ENCODE measurements at regions not wholly inside any gene's neighbourhood (a gene's known extent, or its start where the extent isn't known, plus 50 kb on each side); places are given as distances from the start of the nearest gene placed in this dataset.

GRCh38 chr6:53744321-53744720, 50.5 kb upstream of the LRRC1 start:
- no peak overlapping the region for H3K27ac Mint-ChIP-seq
- ATAC-seq, result no peak
- CTCF ChIA-PET, result interaction anchor here (0.6 to 5.0 kb wide), 5 partner anchors 14 to 501 kb away, joined by 3 to 48 read pairs (median 5); no protein-coding TSS in a partner anchor
- POLR2A ChIA-PET, result no interaction called here
- no peak for TF ChIP-seq CTCF (IDR thresholded peaks at IDR 0.05)
- no peaks in the 10 kb centered on the region for H3K9me3 Mint-ChIP-seq
- no peaks in the 10 kb centered on the region for H3K36me3 Mint-ChIP-seq (ENCODE audit: low read depth)
- no peak overlapping the region for H3K4me3 Mint-ChIP-seq
- intact Hi-C loops (cut with micrococcal nuclease), result no loop called here
- peaks cover 11% of the 10 kb centered on the region for H3K4me1 Mint-ChIP-seq (ENCODE audit: low read depth)
- DNase-seq, result no peak
- peaks cover 1% of the 10 kb centered on the region for H3K27me3 Mint-ChIP-seq

- ATAC-seq (peak; percentile 97), DNase-seq (peak; percentile 70)
- Mint-ChIP-seq H3K27ac (peak overlapping the region; percentile 54), H3K27me3 (peaks cover 1% of the 10 kb centered on the region), H3K4me1 (ENCODE audit: low read depth) (peaks cover 11% of the 10 kb centered on the region), H3K36me3 (ENCODE audit: low read depth) (no peaks in the 10 kb centered on the region), H3K9me3 (no peaks in the 10 kb centered on the region), H3K4me3 (peak overlapping the region; percentile 35)
- ChIA-PET POLR2A (no interaction called here), CTCF (interaction anchor here (0.6 to 5.0 kb wide), 6 partner anchors 13 to 91 kb away, joined by 3 to 48 read pairs (median 4); no protein-coding TSS in a partner anchor)
- TF ChIP-seq CTCF (IDR thresholded peaks at IDR 0.05), result no peak
- intact Hi-C loops (cut with micrococcal nuclease), result no loop called here
Observed at GRCh38 chr6:53741034-53741823, 53.6 kb upstream of the LRRC1 start.

- ChIA-PET CTCF (interaction anchor here (0.8 to 1.8 kb wide), 4 partner anchors 9 to 245 kb away, joined by 3 to 17 read pairs (median 4); no protein-coding TSS in a partner anchor), POLR2A (no interaction called here)
- intact Hi-C loops (cut with micrococcal nuclease), result loop anchor here (5.0 to 10.0 kb wide), 2 partner anchors 55 to 207 kb away; no protein-coding TSS in a partner anchor
- DNase-seq, result no peak
- TF ChIP-seq CTCF (IDR thresholded peaks at IDR 0.05), result no peak
- no peak for ATAC-seq
- no peak overlapping the region for H3K27ac Mint-ChIP-seq
- no peaks in the 10 kb centered on the region for H3K9me3 Mint-ChIP-seq
- H3K4me3 Mint-ChIP-seq, result no peak overlapping the region
- no peaks in the 10 kb centered on the region for H3K36me3 Mint-ChIP-seq (ENCODE audit: low read depth)
- H3K4me1 Mint-ChIP-seq (ENCODE audit: low read depth), result peaks cover 30% of the 10 kb centered on the region
- H3K27me3 Mint-ChIP-seq, result no peaks in the 10 kb centered on the region
Observed at GRCh38 chr6:53737746-53738145, 57.1 kb upstream of the LRRC1 start.

GRCh38 chr6:53735896-53736295, 58.9 kb upstream of the LRRC1 start:
- peaks cover 25% of the 10 kb centered on the region for H3K4me1 Mint-ChIP-seq (ENCODE audit: low read depth)
- peak; percentile 48 for DNase-seq
- intact Hi-C loops (cut with micrococcal nuclease), result loop anchor here (5.0 to 10.0 kb wide), 2 partner anchors 56 to 209 kb away; no protein-coding TSS in a partner anchor
- CTCF ChIA-PET, result interaction anchor here (1.0 to 3.5 kb wide), 8 partner anchors 13 to 243 kb away, joined by 3 to 84 read pairs (median 6); no protein-coding TSS in a partner anchor
- peak; percentile 81 for ATAC-seq
- no peaks in the 10 kb centered on the region for H3K27me3 Mint-ChIP-seq
- H3K36me3 Mint-ChIP-seq (ENCODE audit: low read depth), result no peaks in the 10 kb centered on the region
- POLR2A ChIA-PET, result no interaction called here
- no peak overlapping the region for H3K27ac Mint-ChIP-seq
- H3K4me3 Mint-ChIP-seq, result no peak overlapping the region
- TF ChIP-seq CTCF (IDR thresholded peaks at IDR 0.05), result no peak
- no peaks in the 10 kb centered on the region for H3K9me3 Mint-ChIP-seq
